ENCODE measurements at regions not wholly inside any gene's neighbourhood (a gene's known extent, or its start where the extent isn't known, plus 50 kb on each side); places are given as distances from the start of the nearest gene placed in this dataset.

DNA sequence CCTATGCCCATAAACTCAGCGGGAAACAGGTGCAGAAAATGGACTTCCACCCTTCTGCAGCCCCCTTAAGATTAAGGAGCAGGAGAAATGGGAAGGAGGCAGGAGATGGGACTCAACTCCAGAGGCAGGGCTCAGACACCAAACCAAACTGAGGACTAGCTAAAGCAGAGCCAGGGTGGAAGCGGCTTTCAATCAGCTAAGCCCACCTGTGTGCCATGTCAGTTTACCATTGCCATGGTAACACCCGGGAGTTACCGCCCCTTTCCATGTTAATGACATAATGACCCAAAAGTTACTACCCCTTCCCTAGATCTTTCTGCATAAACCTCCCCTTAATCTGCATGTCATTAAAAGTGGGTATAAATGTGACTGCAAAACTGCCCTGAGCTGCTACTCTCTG, 653.5 kb downstream of the PTPRU start:
- no peaks in the 10 kb centered on the region for H3K4me1 ChIP-seq (ENCODE audit: control insufficient read depth in 4 of 4, insufficient read depth in 4 of 4, low read length in 3 of 4)
- no peak overlapping the region for H3K9ac ChIP-seq (ENCODE audit: low read depth in 1 of 2, low read length in 2 of 2)
- H3K27ac ChIP-seq (ENCODE audit: low read depth in 1 of 2, low read length in 2 of 2), result no peak overlapping the region
- no peak for DNase-seq (ENCODE audit: low spot score)
- no peak for TF ChIP-seq HNF4G (IDR thresholded peaks at IDR 0.05)
- TF ChIP-seq, protein P1, sequence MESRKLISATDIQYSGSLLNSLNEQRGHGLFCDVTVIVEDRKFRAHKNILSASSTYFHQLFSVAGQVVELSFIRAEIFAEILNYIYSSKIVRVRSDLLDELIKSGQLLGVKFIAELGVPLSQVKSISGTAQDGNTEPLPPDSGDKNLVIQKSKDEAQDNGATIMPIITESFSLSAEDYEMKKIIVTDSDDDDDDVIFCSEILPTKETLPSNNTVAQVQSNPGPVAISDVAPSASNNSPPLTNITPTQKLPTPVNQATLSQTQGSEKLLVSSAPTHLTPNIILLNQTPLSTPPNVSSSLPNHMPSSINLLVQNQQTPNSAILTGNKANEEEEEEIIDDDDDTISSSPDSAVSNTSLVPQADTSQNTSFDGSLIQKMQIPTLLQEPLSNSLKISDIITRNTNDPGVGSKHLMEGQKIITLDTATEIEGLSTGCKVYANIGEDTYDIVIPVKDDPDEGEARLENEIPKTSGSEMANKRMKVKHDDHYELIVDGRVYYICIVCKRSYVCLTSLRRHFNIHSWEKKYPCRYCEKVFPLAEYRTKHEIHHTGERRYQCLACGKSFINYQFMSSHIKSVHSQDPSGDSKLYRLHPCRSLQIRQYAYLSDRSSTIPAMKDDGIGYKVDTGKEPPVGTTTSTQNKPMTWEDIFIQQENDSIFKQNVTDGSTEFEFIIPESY (IDR thresholded peaks at IDR 0.05), result no peak
- TF ChIP-seq, protein P2, sequence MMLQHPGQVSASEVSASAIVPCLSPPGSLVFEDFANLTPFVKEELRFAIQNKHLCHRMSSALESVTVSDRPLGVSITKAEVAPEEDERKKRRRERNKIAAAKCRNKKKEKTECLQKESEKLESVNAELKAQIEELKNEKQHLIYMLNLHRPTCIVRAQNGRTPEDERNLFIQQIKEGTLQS (IDR thresholded peaks at IDR 0.05), result no peak
- TF ChIP-seq SP1 (IDR thresholded peaks at IDR 0.05), result no peak
- TF ChIP-seq, protein P3, sequence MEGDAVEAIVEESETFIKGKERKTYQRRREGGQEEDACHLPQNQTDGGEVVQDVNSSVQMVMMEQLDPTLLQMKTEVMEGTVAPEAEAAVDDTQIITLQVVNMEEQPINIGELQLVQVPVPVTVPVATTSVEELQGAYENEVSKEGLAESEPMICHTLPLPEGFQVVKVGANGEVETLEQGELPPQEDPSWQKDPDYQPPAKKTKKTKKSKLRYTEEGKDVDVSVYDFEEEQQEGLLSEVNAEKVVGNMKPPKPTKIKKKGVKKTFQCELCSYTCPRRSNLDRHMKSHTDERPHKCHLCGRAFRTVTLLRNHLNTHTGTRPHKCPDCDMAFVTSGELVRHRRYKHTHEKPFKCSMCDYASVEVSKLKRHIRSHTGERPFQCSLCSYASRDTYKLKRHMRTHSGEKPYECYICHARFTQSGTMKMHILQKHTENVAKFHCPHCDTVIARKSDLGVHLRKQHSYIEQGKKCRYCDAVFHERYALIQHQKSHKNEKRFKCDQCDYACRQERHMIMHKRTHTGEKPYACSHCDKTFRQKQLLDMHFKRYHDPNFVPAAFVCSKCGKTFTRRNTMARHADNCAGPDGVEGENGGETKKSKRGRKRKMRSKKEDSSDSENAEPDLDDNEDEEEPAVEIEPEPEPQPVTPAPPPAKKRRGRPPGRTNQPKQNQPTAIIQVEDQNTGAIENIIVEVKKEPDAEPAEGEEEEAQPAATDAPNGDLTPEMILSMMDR (IDR thresholded peaks at IDR 0.05; ENCODE audit: low read depth, low read length, missing input control), result no peak
- TF ChIP-seq RXRA (IDR thresholded peaks at IDR 0.05), result no peak
- no peak for TF ChIP-seq YY1 (IDR thresholded peaks at IDR 0.05)
- TF ChIP-seq GABPA (IDR thresholded peaks at IDR 0.05 in 1 of 2, conservative IDR thresholded peaks at IDR 0.05 in 1 of 2), result no peak
- TF ChIP-seq JUND (IDR thresholded peaks at IDR 0.05), result no peak
- TF ChIP-seq, protein P4, sequence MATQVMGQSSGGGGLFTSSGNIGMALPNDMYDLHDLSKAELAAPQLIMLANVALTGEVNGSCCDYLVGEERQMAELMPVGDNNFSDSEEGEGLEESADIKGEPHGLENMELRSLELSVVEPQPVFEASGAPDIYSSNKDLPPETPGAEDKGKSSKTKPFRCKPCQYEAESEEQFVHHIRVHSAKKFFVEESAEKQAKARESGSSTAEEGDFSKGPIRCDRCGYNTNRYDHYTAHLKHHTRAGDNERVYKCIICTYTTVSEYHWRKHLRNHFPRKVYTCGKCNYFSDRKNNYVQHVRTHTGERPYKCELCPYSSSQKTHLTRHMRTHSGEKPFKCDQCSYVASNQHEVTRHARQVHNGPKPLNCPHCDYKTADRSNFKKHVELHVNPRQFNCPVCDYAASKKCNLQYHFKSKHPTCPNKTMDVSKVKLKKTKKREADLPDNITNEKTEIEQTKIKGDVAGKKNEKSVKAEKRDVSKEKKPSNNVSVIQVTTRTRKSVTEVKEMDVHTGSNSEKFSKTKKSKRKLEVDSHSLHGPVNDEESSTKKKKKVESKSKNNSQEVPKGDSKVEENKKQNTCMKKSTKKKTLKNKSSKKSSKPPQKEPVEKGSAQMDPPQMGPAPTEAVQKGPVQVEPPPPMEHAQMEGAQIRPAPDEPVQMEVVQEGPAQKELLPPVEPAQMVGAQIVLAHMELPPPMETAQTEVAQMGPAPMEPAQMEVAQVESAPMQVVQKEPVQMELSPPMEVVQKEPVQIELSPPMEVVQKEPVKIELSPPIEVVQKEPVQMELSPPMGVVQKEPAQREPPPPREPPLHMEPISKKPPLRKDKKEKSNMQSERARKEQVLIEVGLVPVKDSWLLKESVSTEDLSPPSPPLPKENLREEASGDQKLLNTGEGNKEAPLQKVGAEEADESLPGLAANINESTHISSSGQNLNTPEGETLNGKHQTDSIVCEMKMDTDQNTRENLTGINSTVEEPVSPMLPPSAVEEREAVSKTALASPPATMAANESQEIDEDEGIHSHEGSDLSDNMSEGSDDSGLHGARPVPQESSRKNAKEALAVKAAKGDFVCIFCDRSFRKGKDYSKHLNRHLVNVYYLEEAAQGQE (IDR thresholded peaks at IDR 0.05), result no peak
- no peak for TF ChIP-seq FOXA2 (IDR thresholded peaks at IDR 0.05)
- TF ChIP-seq HNF4A (conservative IDR thresholded peaks at IDR 0.05), result no peak
- TF ChIP-seq EGR1 (IDR thresholded peaks at IDR 0.05; ENCODE audit: low read depth in 2 of 2), result no peak
- no peak for TF ChIP-seq TAF1 (conservative IDR thresholded peaks at IDR 0.05)
- no peak for TF ChIP-seq NR2F2 (IDR thresholded peaks at IDR 0.05)
- no peaks in the 10 kb centered on the region for H3K9me3 ChIP-seq (ENCODE audit: control insufficient read depth in 4 of 4, low read length in 3 of 4)
- WGBS, result 69% methylated on average over 4 of the region's 4 CpGs
- H3K27me3 ChIP-seq (ENCODE audit: control insufficient read depth in 4 of 4, insufficient read depth in 4 of 4, low read length in 3 of 4), result peaks cover 0 to 9% (median 0%) of the 10 kb centered on the region in 4 donors
- H3K4me3 ChIP-seq (ENCODE audit: low read depth in 1 of 3, low read length in 3 of 3), result no peak overlapping the region
- no peaks in the 10 kb centered on the region for H3K36me3 ChIP-seq (ENCODE audit: control insufficient read depth in 4 of 4, insufficient read depth in 3 of 4, low read depth in 1 of 4, low read length in 3 of 4)

DNA sequence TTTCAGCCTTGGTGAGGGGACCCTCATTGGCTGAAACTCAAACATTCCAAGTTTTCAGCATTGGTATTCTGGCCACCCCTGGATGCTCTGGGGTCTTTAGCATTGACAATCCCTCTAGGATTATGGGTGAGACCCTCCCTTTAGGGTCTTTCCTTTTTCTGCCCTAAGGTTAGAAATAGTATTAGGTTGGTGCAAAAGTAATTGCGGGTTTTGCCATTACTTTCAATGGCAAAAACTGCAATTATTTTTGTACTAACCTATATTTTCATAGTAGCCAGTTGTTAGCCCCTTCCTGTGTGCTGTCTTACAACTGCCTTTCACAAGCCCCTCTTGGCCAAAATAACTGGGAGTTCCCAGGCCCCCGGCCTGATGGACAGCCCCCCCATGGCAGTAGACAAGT, 648.4 kb downstream of the PTPRU start:
- Histone ChIP-seq H3K4me3 (ENCODE audit: low read depth in 1 of 3, low read length in 3 of 3) (no peak overlapping the region), H3K27me3 (ENCODE audit: control insufficient read depth in 4 of 4, insufficient read depth in 4 of 4, low read length in 3 of 4) (no peaks in the 10 kb centered on the region), H3K9me3 (ENCODE audit: control insufficient read depth in 4 of 4, low read length in 3 of 4) (no peaks in the 10 kb centered on the region), H3K4me1 (ENCODE audit: control insufficient read depth in 4 of 4, insufficient read depth in 4 of 4, low read length in 3 of 4) (no peaks in the 10 kb centered on the region), H3K27ac (ENCODE audit: low read depth in 1 of 2, low read length in 2 of 2) (no peak overlapping the region), H3K36me3 (ENCODE audit: control insufficient read depth in 4 of 4, insufficient read depth in 3 of 4, low read depth in 1 of 4, low read length in 3 of 4) (no peaks in the 10 kb centered on the region), H3K9ac (ENCODE audit: low read depth in 1 of 2, low read length in 2 of 2) (no peak overlapping the region)
- 85% methylated on average over 2 of the region's 2 CpGs for WGBS
- no peak for DNase-seq (ENCODE audit: low spot score)
- TF ChIP-seq JUND (IDR thresholded peaks at IDR 0.05) (no peak), HNF4G (IDR thresholded peaks at IDR 0.05) (no peak), HNF4A (conservative IDR thresholded peaks at IDR 0.05) (no peak), FOXA2 (IDR thresholded peaks at IDR 0.05) (no peak), RXRA (IDR thresholded peaks at IDR 0.05) (no peak), YY1 (IDR thresholded peaks at IDR 0.05) (no peak), GABPA (IDR thresholded peaks at IDR 0.05 in 1 of 2, conservative IDR thresholded peaks at IDR 0.05 in 1 of 2) (no peak), RAD21 (IDR thresholded peaks at IDR 0.05) (no peak), NR2F2 (IDR thresholded peaks at IDR 0.05) (no peak), TAF1 (conservative IDR thresholded peaks at IDR 0.05) (no peak), EGR1 (IDR thresholded peaks at IDR 0.05; ENCODE audit: low read depth in 2 of 2) (no peak)
- TF ChIP-seq, protein P1 (IDR thresholded peaks at IDR 0.05), result no peak
- TF ChIP-seq, protein P4 (IDR thresholded peaks at IDR 0.05), result no peak
- TF ChIP-seq, protein P5, sequence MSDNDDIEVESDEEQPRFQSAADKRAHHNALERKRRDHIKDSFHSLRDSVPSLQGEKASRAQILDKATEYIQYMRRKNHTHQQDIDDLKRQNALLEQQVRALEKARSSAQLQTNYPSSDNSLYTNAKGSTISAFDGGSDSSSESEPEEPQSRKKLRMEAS (IDR thresholded peaks at IDR 0.05), result no peak
- TF ChIP-seq, protein P2 (IDR thresholded peaks at IDR 0.05), result no peak
